Superior temporal gyrus (tissue), 1 donor: ENCODE measurements at regions not wholly inside any gene's neighbourhood (a gene's known extent, or its start where the extent isn't known, plus 50 kb on each side); places are given as distances from the start of the nearest gene placed in this dataset.

Experiments
- DNase-seq: peaks from one replicate; pipeline ENCODE4 v3.0.0-alpha.2; 2016; ENCODE audit errors: extremely low spot score

GRCh38 chr17:22435231-22435974 is 743.1 kb downstream of the KCNJ18 start:
- no peak for DNase-seq

- no peak for DNase-seq
Measured at GRCh38 chr17:22441776-22442175, 749.5 kb downstream of the KCNJ18 start.

DNA sequence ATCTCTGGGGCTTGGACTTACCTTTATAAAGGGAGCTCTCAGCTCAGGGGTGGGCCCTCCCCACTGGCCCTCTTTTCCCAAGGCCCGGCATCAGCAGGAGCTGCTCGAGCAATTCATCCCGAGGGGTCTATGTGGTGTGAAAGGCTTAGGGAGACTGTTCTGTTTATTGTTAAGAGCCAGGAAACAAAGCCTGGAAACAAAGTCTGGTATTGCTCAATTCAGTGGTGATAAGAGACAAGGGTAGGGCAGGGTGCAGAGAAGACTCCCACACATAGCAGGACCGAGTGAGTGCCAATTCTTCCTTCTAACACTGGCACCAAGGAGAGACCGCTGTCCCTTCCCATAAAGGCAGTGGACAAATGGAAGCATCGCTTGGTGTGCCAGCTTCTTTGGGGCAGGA is 750.7 kb downstream of the KCNJ18 start:
- no peak for DNase-seq

DNA sequence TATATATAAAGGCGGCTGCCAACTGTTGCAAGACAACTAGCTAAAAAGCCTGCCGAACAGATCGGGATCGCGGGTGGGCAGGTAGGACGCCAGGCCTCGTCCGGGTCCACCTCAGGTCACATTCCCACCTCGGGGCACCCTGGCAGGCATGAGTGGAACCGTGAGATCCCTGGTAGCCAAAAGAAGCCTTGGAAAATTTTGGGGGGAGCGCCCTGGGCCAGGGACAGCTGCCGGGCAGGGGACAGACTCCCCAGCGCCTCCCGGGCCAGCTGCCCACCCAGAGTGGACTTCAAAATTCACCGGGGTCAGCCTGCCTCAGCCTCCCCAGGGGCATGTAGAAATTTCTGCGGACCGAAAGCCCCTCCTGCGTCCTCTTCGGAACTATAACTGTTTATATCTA is 760.9 kb downstream of the KCNJ18 start:
- DNase-seq, result no peak

DNA sequence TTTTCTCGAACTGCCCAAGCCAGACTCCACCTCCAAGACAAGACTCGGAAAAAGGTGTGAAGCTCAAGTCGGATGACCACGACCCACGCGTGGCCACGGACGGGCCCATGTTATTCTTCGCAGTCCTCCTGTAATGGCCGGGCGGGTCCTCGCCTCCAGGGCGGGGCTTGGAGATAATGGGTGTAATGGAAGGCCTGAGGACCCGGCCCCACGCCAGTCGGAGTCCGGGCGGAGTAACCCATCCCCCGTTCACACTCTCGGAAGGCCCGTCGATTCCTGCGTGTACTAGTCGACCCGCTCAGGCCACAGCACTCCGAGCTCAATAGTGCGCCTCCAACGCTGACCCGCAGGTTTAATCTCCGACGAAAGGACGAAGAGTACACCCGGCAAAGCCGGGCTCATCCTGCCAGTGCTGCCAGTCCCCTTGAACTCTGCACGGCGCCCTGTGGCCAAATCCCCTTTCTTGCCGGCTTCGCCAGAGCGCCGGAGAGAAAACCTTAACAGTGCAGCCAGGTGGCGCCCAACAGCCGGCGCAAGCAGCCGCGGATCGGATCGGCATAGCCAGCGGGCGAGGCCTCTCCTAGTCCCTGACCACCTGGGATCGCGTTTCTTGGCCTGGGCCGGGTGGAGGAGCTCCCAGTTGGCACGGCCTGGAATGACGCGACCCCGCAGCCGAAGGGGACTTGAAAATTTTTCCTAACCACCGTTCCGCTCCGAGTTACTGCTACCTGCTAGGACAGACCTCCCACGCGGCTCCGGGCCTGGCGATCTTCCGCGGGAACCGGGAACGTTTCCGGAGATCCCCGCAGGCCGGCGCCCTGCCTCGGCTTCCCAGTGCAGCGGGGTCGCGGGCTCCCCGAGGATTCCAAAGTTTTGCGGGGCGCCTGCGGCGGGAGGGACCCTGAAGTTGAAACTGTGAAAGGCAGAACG is 762.0 kb downstream of the KCNJ18 start:
- no peak for DNase-seq

- DNase-seq, result no peak
Measured at GRCh38 chr17:22459331-22459952, 767.1 kb downstream of the KCNJ18 start.

DNA sequence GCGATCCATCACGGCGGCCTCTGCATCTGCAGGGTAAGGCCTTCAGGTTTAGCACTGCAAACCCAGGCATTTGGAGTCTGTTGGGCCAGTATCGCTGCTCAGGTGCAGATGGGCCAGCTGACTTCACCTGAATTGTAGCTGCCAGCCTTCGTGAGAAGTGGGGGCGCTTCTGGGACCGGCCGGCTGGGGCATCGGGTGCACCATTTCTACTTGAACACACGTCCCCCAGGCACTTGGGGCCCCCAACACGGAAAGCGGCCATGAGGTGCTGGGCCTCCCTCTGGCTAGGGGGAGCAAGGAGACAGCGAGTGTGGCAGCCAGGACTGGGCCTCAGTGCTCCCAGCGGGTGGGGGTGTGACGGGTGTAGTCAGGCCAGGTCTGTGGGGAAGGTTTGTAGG is 767.6 kb downstream of the KCNJ18 start:
- DNase-seq, result no peak

- DNase-seq, result no peak
Measured at GRCh38 chr17:22460461-22461063, 768.2 kb downstream of the KCNJ18 start.

DNA sequence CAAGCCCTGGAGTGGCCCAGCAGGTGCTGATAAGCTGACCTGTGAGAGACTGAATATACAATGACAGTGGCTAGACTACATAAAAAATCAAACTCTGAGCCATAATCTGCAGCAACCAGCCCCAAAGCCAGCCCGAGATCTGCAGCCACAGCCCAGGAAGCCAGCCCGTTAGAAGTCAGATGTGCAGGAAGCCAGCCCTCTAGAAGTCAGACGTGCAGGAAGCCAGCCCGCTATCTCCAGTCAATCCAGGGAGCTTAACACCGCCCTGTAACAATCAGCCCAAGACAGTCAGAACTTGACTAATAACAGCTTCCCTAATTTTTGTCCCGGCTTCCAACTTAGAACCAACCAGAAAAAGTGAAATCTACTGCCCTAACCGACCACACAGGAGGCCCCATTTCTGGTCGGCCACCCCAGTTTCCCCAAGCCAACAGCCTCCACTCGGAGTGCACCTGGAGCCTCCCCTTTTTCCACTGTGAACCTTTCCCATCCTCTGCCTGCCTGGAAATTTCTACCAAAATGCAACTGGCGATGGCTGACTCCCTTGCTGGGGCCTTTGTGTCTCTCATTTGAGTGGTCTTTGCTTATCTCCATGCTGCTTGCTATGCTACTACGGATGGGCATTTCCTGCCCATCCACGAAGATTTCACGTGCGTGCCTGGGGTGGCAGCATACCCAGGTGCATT is 769.3 kb downstream of the KCNJ18 start:
- DNase-seq, result no peak

GRCh38 chr17:22462461-22462860 is 770.1 kb downstream of the KCNJ18 start:
- DNase-seq, result no peak

GRCh38 chr17:22463110-22463850 is 771.0 kb downstream of the KCNJ18 start:
- DNase-seq, result no peak

GRCh38 chr17:22464041-22464440 is 771.7 kb downstream of the KCNJ18 start:
- no peak for DNase-seq

GRCh38 chr17:22467720-22468119 is 775.4 kb downstream of the KCNJ18 start:
- DNase-seq, result no peak

- DNase-seq, result no peak
Measured at GRCh38 chr17:22469101-22469880, 777.0 kb downstream of the KCNJ18 start.

- DNase-seq, result no peak
Measured at GRCh38 chr17:22469941-22470340, 777.6 kb downstream of the KCNJ18 start.

GRCh38 chr17:22470411-22471175 is 778.3 kb downstream of the KCNJ18 start:
- no peak for DNase-seq

DNA sequence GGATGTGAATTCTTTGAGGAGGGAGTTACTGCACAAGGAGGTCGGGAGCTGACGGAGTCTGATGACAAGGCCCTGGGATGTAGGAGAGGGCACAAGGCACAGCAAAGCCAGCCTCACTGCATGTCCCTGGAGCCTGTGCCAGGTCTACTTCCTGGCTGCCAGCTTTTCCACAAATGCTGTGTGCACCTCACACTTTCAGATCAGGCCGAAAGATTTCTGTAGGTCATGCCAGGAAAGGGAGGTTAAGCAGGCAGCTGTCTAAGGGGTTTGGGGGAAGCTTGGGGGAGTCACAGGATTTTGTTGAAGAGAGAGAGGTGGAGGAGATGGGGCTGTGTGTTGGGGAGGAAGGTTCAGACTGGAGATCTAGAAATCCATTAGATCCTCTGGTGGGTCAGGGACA is 792.5 kb downstream of the KCNJ18 start:
- DNase-seq, result no peak

DNA sequence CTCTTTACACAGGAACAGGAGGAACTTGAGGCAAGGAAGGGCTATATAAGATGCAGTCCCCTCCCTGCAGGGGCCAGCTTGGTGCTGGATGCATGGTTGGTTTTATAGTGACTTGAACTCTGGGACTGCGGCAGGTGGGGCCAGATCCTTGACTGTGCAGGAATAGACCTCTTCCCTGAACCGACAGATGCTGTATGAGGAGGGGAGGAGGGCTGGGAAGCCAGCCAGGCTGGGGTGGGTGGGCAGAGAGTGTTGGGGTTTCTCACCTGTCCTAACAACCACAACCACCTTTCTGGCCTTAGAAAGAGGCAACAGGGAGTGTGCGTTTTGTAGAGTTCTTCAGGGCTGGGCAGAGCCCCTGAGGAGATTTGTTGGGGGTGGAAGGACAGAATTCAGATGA is 798.1 kb downstream of the KCNJ18 start:
- no peak for DNase-seq

GRCh38 chr17:22492331-22492730 is 800.0 kb downstream of the KCNJ18 start:
- no peak for DNase-seq
